ENCODE measurements at regions not wholly inside any gene's neighbourhood (a gene's known extent, or its start where the extent isn't known, plus 50 kb on each side); places are given as distances from the start of the nearest gene placed in this dataset.

DNA sequence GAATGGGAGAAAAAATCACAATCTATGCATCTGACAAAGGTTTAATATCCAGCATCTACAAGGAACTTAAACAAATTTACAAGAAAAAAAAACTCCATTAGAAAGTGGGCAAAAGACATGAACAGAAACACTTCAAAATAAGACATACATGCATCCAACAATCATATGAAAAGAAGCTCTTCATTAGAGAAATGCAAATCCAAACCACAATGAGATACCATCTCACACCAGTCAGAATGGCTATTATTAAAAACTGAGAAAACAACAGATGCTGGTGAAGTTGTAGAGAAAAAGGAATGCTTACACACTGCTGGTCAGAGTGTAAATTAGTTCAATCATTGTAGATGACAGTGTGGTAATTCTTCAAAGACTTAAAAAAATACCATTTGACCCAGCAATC is 306.0 kb upstream of the TBX22 start:
- Histone ChIP-seq H2AFZ (ENCODE audit: control insufficient read depth, low read depth, low read length) (no peak overlapping the region), H4K20me1 (ENCODE audit: control insufficient read depth, insufficient read depth) (no peaks in the 10 kb centered on the region), H3K36me3 (ENCODE audit: control insufficient read depth in 2 of 2, insufficient read depth in 2 of 2, low read length in 1 of 2) (no peaks in the 10 kb centered on the region), H3K4me1 (ENCODE audit: control insufficient read depth, insufficient read depth, low read length) (no peaks in the 10 kb centered on the region), H3K79me2 (ENCODE audit: control insufficient read depth, insufficient read depth, low read length) (no peaks in the 10 kb centered on the region), H3K4me3 (no peak overlapping the region), H3K9ac (ENCODE audit: control insufficient read depth, insufficient read depth, low read length) (no peak overlapping the region), H3K27me3 (replicated peaks in 1 of 2; ENCODE audit: control insufficient read depth in 2 of 2, insufficient read depth in 2 of 2, low read length in 1 of 2) (no peaks in the 10 kb centered on the region), H3K27ac (ENCODE audit: control insufficient read depth, insufficient read depth) (no peak overlapping the region), H3K4me2 (ENCODE audit: control insufficient read depth, insufficient read depth) (no peak overlapping the region), H3K9me3 (replicated peaks; ENCODE audit: control insufficient read depth, insufficient read depth, low read length) (no peaks in the 10 kb centered on the region)
- FAIRE-seq: no peak
- in situ Hi-C loops (cut with MboI): no loop called here
- no TSS peak for BruUV-seq (replicated peaks)
- POLR2A ChIA-PET: no interaction called here
- CTCF ChIA-PET: no interaction called here
- RAD21 ChIA-PET (ENCODE audit: unreplicated experiment): no interaction called here
- SMC1A ChIA-PET (ENCODE audit: uncharacterized antibody, unreplicated experiment): no interaction called here
- no peak for DNase-seq (ENCODE audit: low read depth, low spot score)
- no peak for ATAC-seq
- intact Hi-C loops (cut with micrococcal nuclease; ENCODE audit: unreplicated experiment): no loop called here
- TF ChIP-seq, protein P1, sequence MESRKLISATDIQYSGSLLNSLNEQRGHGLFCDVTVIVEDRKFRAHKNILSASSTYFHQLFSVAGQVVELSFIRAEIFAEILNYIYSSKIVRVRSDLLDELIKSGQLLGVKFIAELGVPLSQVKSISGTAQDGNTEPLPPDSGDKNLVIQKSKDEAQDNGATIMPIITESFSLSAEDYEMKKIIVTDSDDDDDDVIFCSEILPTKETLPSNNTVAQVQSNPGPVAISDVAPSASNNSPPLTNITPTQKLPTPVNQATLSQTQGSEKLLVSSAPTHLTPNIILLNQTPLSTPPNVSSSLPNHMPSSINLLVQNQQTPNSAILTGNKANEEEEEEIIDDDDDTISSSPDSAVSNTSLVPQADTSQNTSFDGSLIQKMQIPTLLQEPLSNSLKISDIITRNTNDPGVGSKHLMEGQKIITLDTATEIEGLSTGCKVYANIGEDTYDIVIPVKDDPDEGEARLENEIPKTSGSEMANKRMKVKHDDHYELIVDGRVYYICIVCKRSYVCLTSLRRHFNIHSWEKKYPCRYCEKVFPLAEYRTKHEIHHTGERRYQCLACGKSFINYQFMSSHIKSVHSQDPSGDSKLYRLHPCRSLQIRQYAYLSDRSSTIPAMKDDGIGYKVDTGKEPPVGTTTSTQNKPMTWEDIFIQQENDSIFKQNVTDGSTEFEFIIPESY (IDR thresholded peaks at IDR 0.05): no peak
- TF ChIP-seq, protein P2, sequence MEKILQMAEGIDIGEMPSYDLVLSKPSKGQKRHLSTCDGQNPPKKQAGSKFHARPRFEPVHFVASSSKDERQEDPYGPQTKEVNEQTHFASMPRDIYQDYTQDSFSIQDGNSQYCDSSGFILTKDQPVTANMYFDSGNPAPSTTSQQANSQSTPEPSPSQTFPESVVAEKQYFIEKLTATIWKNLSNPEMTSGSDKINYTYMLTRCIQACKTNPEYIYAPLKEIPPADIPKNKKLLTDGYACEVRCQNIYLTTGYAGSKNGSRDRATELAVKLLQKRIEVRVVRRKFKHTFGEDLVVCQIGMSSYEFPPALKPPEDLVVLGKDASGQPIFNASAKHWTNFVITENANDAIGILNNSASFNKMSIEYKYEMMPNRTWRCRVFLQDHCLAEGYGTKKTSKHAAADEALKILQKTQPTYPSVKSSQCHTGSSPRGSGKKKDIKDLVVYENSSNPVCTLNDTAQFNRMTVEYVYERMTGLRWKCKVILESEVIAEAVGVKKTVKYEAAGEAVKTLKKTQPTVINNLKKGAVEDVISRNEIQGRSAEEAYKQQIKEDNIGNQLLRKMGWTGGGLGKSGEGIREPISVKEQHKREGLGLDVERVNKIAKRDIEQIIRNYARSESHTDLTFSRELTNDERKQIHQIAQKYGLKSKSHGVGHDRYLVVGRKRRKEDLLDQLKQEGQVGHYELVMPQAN (conservative IDR thresholded peaks at IDR 0.05): no peak
- TF ChIP-seq CREB1 (IDR thresholded peaks at IDR 0.05; ENCODE audit: low read depth): no peak
- no peak for TF ChIP-seq RAD21 (IDR thresholded peaks at IDR 0.05; ENCODE audit: insufficient read depth, low read depth, low read length)
- TF ChIP-seq ZNF384 (IDR thresholded peaks at IDR 0.05; ENCODE audit: borderline replicate concordance, low read depth, low read length): no peak
- no peak for TF ChIP-seq MTA2 (IDR thresholded peaks at IDR 0.05; ENCODE audit: low read depth)
- TF ChIP-seq, protein P3, sequence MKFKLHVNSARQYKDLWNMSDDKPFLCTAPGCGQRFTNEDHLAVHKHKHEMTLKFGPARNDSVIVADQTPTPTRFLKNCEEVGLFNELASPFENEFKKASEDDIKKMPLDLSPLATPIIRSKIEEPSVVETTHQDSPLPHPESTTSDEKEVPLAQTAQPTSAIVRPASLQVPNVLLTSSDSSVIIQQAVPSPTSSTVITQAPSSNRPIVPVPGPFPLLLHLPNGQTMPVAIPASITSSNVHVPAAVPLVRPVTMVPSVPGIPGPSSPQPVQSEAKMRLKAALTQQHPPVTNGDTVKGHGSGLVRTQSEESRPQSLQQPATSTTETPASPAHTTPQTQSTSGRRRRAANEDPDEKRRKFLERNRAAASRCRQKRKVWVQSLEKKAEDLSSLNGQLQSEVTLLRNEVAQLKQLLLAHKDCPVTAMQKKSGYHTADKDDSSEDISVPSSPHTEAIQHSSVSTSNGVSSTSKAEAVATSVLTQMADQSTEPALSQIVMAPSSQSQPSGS (IDR thresholded peaks at IDR 0.05; ENCODE audit: low read length): no peak
- TF ChIP-seq MYC (IDR thresholded peaks at IDR 0.05; ENCODE audit: insufficient read depth, insufficient read length, insufficient replicate concordance, low read length, severe bottlenecking): no peak
- no peak for TF ChIP-seq RFX5 (IDR thresholded peaks at IDR 0.05; ENCODE audit: low read depth, low read length)
- TF ChIP-seq, protein P4, sequence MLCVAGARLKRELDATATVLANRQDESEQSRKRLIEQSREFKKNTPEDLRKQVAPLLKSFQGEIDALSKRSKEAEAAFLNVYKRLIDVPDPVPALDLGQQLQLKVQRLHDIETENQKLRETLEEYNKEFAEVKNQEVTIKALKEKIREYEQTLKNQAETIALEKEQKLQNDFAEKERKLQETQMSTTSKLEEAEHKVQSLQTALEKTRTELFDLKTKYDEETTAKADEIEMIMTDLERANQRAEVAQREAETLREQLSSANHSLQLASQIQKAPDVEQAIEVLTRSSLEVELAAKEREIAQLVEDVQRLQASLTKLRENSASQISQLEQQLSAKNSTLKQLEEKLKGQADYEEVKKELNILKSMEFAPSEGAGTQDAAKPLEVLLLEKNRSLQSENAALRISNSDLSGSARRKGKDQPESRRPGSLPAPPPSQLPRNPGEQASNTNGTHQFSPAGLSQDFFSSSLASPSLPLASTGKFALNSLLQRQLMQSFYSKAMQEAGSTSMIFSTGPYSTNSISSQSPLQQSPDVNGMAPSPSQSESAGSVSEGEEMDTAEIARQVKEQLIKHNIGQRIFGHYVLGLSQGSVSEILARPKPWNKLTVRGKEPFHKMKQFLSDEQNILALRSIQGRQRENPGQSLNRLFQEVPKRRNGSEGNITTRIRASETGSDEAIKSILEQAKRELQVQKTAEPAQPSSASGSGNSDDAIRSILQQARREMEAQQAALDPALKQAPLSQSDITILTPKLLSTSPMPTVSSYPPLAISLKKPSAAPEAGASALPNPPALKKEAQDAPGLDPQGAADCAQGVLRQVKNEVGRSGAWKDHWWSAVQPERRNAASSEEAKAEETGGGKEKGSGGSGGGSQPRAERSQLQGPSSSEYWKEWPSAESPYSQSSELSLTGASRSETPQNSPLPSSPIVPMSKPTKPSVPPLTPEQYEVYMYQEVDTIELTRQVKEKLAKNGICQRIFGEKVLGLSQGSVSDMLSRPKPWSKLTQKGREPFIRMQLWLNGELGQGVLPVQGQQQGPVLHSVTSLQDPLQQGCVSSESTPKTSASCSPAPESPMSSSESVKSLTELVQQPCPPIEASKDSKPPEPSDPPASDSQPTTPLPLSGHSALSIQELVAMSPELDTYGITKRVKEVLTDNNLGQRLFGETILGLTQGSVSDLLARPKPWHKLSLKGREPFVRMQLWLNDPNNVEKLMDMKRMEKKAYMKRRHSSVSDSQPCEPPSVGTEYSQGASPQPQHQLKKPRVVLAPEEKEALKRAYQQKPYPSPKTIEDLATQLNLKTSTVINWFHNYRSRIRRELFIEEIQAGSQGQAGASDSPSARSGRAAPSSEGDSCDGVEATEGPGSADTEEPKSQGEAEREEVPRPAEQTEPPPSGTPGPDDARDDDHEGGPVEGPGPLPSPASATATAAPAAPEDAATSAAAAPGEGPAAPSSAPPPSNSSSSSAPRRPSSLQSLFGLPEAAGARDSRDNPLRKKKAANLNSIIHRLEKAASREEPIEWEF (IDR thresholded peaks at IDR 0.05; ENCODE audit: insufficient replicate concordance, low read depth, low read length): no peak
- no peak for TF ChIP-seq FOS (IDR thresholded peaks at IDR 0.05; ENCODE audit: borderline replicate concordance, extremely low read depth, insufficient read length)
